ENCODE measurements at regions not wholly inside any gene's neighbourhood (a gene's known extent, or its start where the extent isn't known, plus 50 kb on each side); places are given as distances from the start of the nearest gene placed in this dataset.

- TF ChIP-seq CTCF (IDR thresholded peaks at IDR 0.05) (no peak), CREB1 (CRISPR knock-in tag; IDR thresholded peaks at IDR 0.05) (no peak), MAX (CRISPR knock-in tag; IDR thresholded peaks at IDR 0.05) (no peak), NFE2L1 (CRISPR knock-in tag; IDR thresholded peaks at IDR 0.05) (no peak), JAZF1 (CRISPR knock-in tag; IDR thresholded peaks at IDR 0.05) (no peak), ZNF425 (CRISPR knock-in tag; conservative IDR thresholded peaks at IDR 0.05) (no peak), FOXK1 (CRISPR knock-in tag; IDR thresholded peaks at IDR 0.05) (no peak), GTF2I (CRISPR knock-in tag; conservative IDR thresholded peaks at IDR 0.05) (no peak), NR2C2 (CRISPR knock-in tag; IDR thresholded peaks at IDR 0.05) (no peak), MXD4 (CRISPR knock-in tag; IDR thresholded peaks at IDR 0.05; ENCODE audit: borderline replicate concordance) (no peak)
These were observed 142.9 kb upstream of the BANK1 start for GRCh38 chr4:101647710-101648034.
